GM12801 (cell line): ENCODE measurements at regions not wholly inside any gene's neighbourhood (a gene's known extent, or its start where the extent isn't known, plus 50 kb on each side); places are given as distances from the start of the nearest gene placed in this dataset.

Experiments used
- TF ChIP-seq, protein P1 (sequence below): IDR thresholded peaks from one replicate; pipeline ENCODE4 v1.5.1; 2011; ENCODE audit warnings: control low read depth; ENCODE audit not compliant: insufficient read length; ENCODE audit errors: extremely low read depth

DNA sequence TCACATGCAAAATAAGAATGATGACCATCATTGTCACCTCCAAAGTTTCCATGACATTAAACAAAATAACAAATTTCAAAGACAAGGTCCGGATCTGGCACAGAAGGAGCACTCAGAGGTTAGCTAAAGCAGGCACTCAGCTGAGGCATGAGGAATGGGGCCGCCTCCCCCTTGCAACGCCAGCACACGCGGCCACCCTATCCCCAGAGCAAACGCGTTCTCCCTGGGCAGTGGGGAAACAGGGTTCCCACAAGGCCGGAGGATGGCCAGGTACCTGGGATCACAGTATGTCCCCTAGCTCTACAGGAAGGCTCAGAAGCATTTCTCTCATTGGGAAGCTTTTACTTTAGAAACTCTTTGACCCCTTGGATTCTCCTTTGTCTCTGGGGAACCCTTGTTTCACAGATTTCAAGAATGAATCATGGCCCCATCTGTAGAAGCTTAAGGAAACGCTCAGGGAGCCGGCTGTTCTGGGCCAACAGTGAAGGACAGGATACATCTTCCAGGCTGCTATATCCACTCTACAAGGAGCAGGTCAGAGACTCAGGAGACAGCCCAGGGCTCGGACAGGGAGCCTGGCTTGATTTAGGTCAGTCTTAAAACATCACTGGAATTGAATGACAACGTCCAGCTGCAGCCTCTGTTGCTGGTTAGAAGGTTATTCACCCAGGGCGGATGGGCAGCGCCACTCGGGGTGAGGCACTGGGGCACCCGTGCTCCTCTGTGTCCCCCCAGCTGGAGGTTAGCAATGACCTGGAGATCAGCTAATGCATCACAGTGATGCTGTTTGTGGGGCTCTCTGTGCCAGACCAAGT, 496.4 kb downstream of the NPHP4 start:
- TF ChIP-seq, protein P1, sequence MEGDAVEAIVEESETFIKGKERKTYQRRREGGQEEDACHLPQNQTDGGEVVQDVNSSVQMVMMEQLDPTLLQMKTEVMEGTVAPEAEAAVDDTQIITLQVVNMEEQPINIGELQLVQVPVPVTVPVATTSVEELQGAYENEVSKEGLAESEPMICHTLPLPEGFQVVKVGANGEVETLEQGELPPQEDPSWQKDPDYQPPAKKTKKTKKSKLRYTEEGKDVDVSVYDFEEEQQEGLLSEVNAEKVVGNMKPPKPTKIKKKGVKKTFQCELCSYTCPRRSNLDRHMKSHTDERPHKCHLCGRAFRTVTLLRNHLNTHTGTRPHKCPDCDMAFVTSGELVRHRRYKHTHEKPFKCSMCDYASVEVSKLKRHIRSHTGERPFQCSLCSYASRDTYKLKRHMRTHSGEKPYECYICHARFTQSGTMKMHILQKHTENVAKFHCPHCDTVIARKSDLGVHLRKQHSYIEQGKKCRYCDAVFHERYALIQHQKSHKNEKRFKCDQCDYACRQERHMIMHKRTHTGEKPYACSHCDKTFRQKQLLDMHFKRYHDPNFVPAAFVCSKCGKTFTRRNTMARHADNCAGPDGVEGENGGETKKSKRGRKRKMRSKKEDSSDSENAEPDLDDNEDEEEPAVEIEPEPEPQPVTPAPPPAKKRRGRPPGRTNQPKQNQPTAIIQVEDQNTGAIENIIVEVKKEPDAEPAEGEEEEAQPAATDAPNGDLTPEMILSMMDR, result no peak

- TF ChIP-seq, protein P1, result no peak
Observed at GRCh38 chr1:5494518-5494917, 497.7 kb downstream of the NPHP4 start.

GRCh38 chr1:5493851-5494311, 498.3 kb downstream of the NPHP4 start:
- TF ChIP-seq, protein P1, result no peak

DNA sequence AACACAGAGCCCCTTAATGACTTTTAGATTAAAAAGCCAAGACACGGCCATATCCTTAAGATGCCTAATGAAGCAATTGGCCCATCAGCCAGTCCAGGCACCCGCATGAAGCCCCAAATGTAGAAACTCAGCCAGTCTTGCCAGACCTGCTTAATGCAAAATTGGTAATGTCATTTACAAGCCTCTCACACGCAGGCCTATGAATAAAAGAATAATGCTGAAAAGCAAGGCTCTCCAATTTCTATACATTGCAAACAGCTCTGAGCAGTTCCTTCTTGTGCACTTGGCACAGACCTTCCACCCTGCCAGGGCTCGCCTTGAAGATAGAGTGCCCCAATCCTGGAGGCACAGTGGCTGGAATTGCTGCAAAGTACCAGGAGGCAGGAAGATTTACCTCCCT, 498.9 kb downstream of the NPHP4 start:
- TF ChIP-seq, protein P1, result no peak

DNA sequence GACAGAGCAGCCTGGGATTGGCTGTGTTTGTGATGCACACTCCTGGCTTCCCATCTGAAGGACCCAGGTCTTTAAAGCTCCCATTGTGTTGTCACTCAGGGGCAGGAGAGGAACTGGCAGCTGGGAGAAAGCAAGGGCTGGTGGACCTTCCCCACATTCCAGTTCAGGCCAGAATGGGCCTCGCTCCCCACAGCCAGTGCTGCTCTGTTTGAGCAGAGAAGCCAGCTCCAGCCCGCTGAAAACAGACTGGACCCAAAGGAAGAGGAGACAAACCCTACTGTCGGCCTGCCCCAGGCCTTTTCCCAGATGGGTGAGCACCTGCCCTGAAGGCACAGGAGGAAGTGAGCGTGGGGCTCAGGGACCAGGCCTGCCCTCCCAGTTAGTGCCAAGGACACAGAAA, 499.4 kb downstream of the NPHP4 start:
- TF ChIP-seq, protein P1, result no peak

- TF ChIP-seq, protein P1, result no peak
Observed at GRCh38 chr1:5491207-5491904, 500.9 kb downstream of the NPHP4 start.

DNA sequence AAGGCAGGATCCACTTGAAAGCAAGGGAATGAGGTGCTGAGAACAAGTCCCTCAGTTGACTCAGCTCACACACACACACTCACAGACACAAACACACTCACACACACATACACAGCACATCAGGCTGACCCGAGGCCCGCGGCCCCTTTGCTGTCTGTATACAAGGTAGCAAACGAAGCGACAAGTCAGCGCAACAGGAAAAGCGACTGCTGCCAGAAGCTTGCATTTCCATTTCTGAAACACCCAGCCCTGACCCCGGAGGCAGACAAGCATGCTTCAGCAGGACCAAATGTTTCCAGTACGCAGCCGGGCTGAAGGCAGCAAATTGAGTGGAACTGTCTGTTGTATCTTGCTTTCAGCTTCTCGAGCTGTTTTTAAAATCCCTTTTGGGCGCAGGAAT, 501.6 kb downstream of the NPHP4 start:
- TF ChIP-seq, protein P1, result no peak
